SK-N-MC (cell line): ENCODE measurements at regions not wholly inside any gene's neighbourhood (a gene's known extent, or its start where the extent isn't known, plus 50 kb on each side); places are given as distances from the start of the nearest gene placed in this dataset.

Source experiments
- EZH2 ChIP-seq: fragments of 200-600 bp; sonication (generic); IDR thresholded peaks from one replicate; pipeline ENCODE4 v1.6.1; 2017; ENCODE audit warnings: antibody characterized with exemption
- POLR2AphosphoS5 ChIP-seq: IDR thresholded peaks from 2 replicates; pipeline ENCODE4 v1.6.1; 2012; ENCODE audit warnings: mild to moderate bottlenecking, low read depth, low read length, borderline replicate concordance

- TF ChIP-seq POLR2AphosphoS5 (no peak), EZH2 (no peak)
Observed at GRCh38 chr11:37407461-37407860, 809.4 kb upstream of the RAG2 start.
